H1 (cell line): ENCODE measurements at regions not wholly inside any gene's neighbourhood (a gene's known extent, or its start where the extent isn't known, plus 50 kb on each side); places are given as distances from the start of the nearest gene placed in this dataset.

ENCODE experiments used
- CTCF ChIA-PET: fragments of 300-600 bp; sonication (Branson Sonifier 250); formaldehyde crosslinking; loops from one replicate; lab custom pipeline; 2021; ENCODE audit not compliant: partially characterized antibody; lab: Charles Lee
- POLR2A ChIA-PET: fragments of 300-600 bp; sonication (Branson Sonifier 250); formaldehyde crosslinking; loops from one replicate; lab custom pipeline; 2021; ENCODE audit warnings: inconsistent platforms; ENCODE audit not compliant: partially characterized antibody; lab: Charles Lee
- DNase-seq, 2 experiments: peaks; one replicate each; pipeline versions ENCODE4 v3.0.0 to v3.0.0-alpha.2; 2010 to 2022; ENCODE audit warnings: low spot score in 2 of 2, low read depth in 1 of 2, mixed read lengths in 1 of 2
- FAIRE-seq: peaks from 2 replicates; lab custom pipeline; 2011; peaks lifted over from hg19 to GRCh38; lab: Jason Lieb, UNC
- H2AFZ ChIP-seq: 2 replicates; pipeline ENCODE4 v1.8.1; 2012; ENCODE audit warnings: low read length, inconsistent platforms
- H2AK5ac ChIP-seq: 2 replicates; pipeline ENCODE4 v1.6.1; 2013; ENCODE audit warnings: low read depth, low read length
- H2BK120ac ChIP-seq: replicated peaks from 2 replicates; pipeline ENCODE3; 2013; ENCODE audit warnings: low read depth, low read length, inconsistent platforms
- H2BK12ac ChIP-seq: 2 replicates; pipeline ENCODE4 v1.6.1; 2013; ENCODE audit warnings: low read depth, low read length
- H2BK15ac ChIP-seq: 2 replicates; pipeline ENCODE4 v1.6.1; 2013; ENCODE audit warnings: low read length
- H2BK20ac ChIP-seq: 2 replicates; pipeline ENCODE4 v1.6.1; 2013; ENCODE audit warnings: low read length
- H2BK5ac ChIP-seq: 2 replicates; pipeline ENCODE4 v1.6.1; 2013; ENCODE audit warnings: low read depth, low read length
- H3K14ac ChIP-seq: 2 replicates; pipeline ENCODE4 v1.6.1; 2013; ENCODE audit warnings: inconsistent platforms; ENCODE audit not compliant: insufficient read length
- H3K18ac ChIP-seq: 2 replicates; pipeline ENCODE4 v1.6.1; 2013; ENCODE audit warnings: low read length; ENCODE audit errors: extremely low read depth
- H3K23ac ChIP-seq: 2 replicates; pipeline ENCODE4 v1.6.1; 2013; ENCODE audit warnings: inconsistent platforms; ENCODE audit not compliant: insufficient read length
- H3K23me2 ChIP-seq: 2 replicates; pipeline ENCODE4 v1.6.1; 2013; ENCODE audit warnings: low read depth, low read length
- H3K27ac ChIP-seq: 2 replicates; pipeline ENCODE4 v1.6.1; 2011; ENCODE audit warnings: low read depth, low read length, inconsistent platforms
- H3K27me3 ChIP-seq, 4 experiments: replicated peaks in 1 of 4; 1 replicate in 1 of 4; 2 replicates in 3 of 4; pipeline versions ENCODE4 v1.6.1 to v1.8.1; 2011 to 2013; ENCODE audit warnings: low read length in 3 of 4, mild to moderate bottlenecking in 3 of 4, inconsistent platforms in 2 of 4, mixed read lengths in 2 of 4, moderate library complexity in 1 of 4; ENCODE audit not compliant: control insufficient read depth in 3 of 4, insufficient read depth in 3 of 4; ENCODE audit errors: extremely low read depth in 1 of 4
- H3K36me3 ChIP-seq, 4 experiments: 2 replicates each; pipeline versions ENCODE4 v1.6.1 to v1.8.1; 2011 to 2013; ENCODE audit warnings: mild to moderate bottlenecking in 4 of 4, low read length in 3 of 4, moderate library complexity in 2 of 4, control low read depth in 1 of 4, inconsistent platforms in 1 of 4; ENCODE audit not compliant: insufficient read depth in 4 of 4, control insufficient read depth in 2 of 4
- H3K4ac ChIP-seq: replicated peaks from 2 replicates; pipeline ENCODE3; 2013; ENCODE audit warnings: low read length, low read depth, mixed read lengths, inconsistent platforms; ENCODE audit not compliant: insufficient read length
- H3K4me1 ChIP-seq, 4 experiments: replicated peaks in 1 of 4; 1 replicate in 1 of 4; 2 replicates in 3 of 4; pipeline versions ENCODE4 v1.6.1 to v1.8.1; 2011 to 2013; ENCODE audit warnings: low read length in 3 of 4, inconsistent platforms in 2 of 4, mixed read lengths in 1 of 4; ENCODE audit not compliant: insufficient read depth in 4 of 4, control insufficient read depth in 3 of 4
- H3K4me2 ChIP-seq, 2 experiments: 2 replicates each; pipeline versions ENCODE4 v1.6.1 to v1.8.1; 2011 to 2013; ENCODE audit warnings: low read depth in 2 of 2, low read length in 2 of 2, control low read depth in 1 of 2, inconsistent platforms in 1 of 2, mild to moderate bottlenecking in 1 of 2; ENCODE audit not compliant: insufficient read depth in 1 of 2
- H3K4me3 ChIP-seq, 4 experiments: fragments of 200-600, 300-600 bp in 1 of 4; sonication (generic), shearing (Covaris generic), sonication (Bioruptor Twin) in 1 of 4; 2 replicates each; pipeline versions ENCODE4 v1.5.1 to v1.8.1; 2011 to 2016; ENCODE audit warnings: low read length in 4 of 4, low read depth in 3 of 4, control low read depth in 2 of 4, inconsistent platforms in 2 of 4, mild to moderate bottlenecking in 2 of 4, mixed read lengths in 1 of 4, moderate library complexity in 1 of 4; ENCODE audit not compliant: insufficient read depth in 2 of 4; ENCODE audit errors: extremely low read depth in 1 of 4
- H3K56ac ChIP-seq: replicated peaks from 2 replicates; pipeline ENCODE3; 2013; ENCODE audit warnings: low read depth, mild to moderate bottlenecking, mixed read lengths, low read length, inconsistent platforms; ENCODE audit not compliant: insufficient read length
- H3K79me1 ChIP-seq: 2 replicates; pipeline ENCODE4 v1.6.1; 2013; ENCODE audit warnings: low read depth, low read length, control low read depth
- H3K79me2 ChIP-seq, 2 experiments: 2 replicates each; pipeline versions ENCODE4 v1.6.1 to v1.8.1; 2012 to 2013; ENCODE audit warnings: low read length in 2 of 2, mild to moderate bottlenecking in 2 of 2, inconsistent platforms in 1 of 2; ENCODE audit not compliant: insufficient read depth in 2 of 2, control insufficient read depth in 1 of 2
- H3K9ac ChIP-seq, 4 experiments: replicated peaks in 1 of 4; 1 replicate in 1 of 4; 2 replicates in 3 of 4; pipeline versions ENCODE4 v1.6.1 to v1.8.1; 2011 to 2013; ENCODE audit warnings: low read depth in 3 of 4, low read length in 3 of 4, control low read depth in 2 of 4, mild to moderate bottlenecking in 2 of 4, moderate library complexity in 2 of 4, inconsistent platforms in 1 of 4; ENCODE audit errors: extremely low read depth in 1 of 4
- H3K9me3 ChIP-seq, 2 experiments: 2 replicates each; pipeline versions ENCODE4 v1.6.1 to v1.8.1; 2012 to 2013; ENCODE audit warnings: mild to moderate bottlenecking in 2 of 2, moderate library complexity in 2 of 2, control low read depth in 1 of 2, inconsistent platforms in 1 of 2, low read depth in 1 of 2, low read length in 1 of 2, mixed read lengths in 1 of 2; ENCODE audit not compliant: insufficient read depth in 2 of 2
- H4K20me1 ChIP-seq, 2 experiments: replicated peaks in 1 of 2; 2 replicates each; pipeline versions ENCODE3 to v1.8.1; 2011 to 2013; ENCODE audit warnings: inconsistent platforms in 2 of 2, low read length in 2 of 2, mild to moderate bottlenecking in 1 of 2; ENCODE audit not compliant: insufficient read depth in 2 of 2, control insufficient read depth in 1 of 2
- H4K5ac ChIP-seq: 2 replicates; pipeline ENCODE4 v1.6.1; 2013; ENCODE audit warnings: low read length, low read depth, mixed read lengths, inconsistent platforms; ENCODE audit not compliant: insufficient read length
- H4K8ac ChIP-seq: 2 replicates; pipeline ENCODE4 v1.8.0; 2013; ENCODE audit warnings: mild to moderate bottlenecking, moderate library complexity, low read length, inconsistent platforms; ENCODE audit not compliant: insufficient read depth; ENCODE audit errors: extremely low read depth
- H4K91ac ChIP-seq: replicated peaks from 2 replicates; pipeline ENCODE3; 2013; ENCODE audit warnings: low read length, mixed read lengths, inconsistent platforms; ENCODE audit not compliant: insufficient read length
- CREB1 ChIP-seq: IDR thresholded peaks from 2 replicates; pipeline ENCODE4 v1.6.1; 2012; ENCODE audit warnings: inconsistent platforms
- JUN ChIP-seq: IDR thresholded peaks from 2 replicates; pipeline ENCODE4 v1.6.1; 2011; ENCODE audit warnings: low read depth, mild to moderate bottlenecking, improper control_type of control experiment, low read length
- MAFK ChIP-seq: IDR thresholded peaks from 2 replicates; pipeline ENCODE4 v1.6.1; 2012; ENCODE audit warnings: low read depth, mild to moderate bottlenecking, improper control_type of control experiment, low read length
- PHF8 ChIP-seq: fragments of 200-600 bp; sonication (generic); conservative IDR thresholded peaks from 2 replicates; pipeline ENCODE4 v1.7.1; 2012; ENCODE audit warnings: low read depth, mild to moderate bottlenecking, inconsistent platforms, low read length, moderate library complexity
- POLR2AphosphoS5 ChIP-seq: IDR thresholded peaks from 2 replicates; pipeline ENCODE4 v1.6.1; 2011; ENCODE audit warnings: low read depth, low read length
- RFX5 ChIP-seq: IDR thresholded peaks from 2 replicates; pipeline ENCODE4 v1.6.1; 2011; ENCODE audit warnings: low read depth, low read length, improper control_type of control experiment, borderline replicate concordance
- SIX5 ChIP-seq: IDR thresholded peaks from 2 replicates; pipeline ENCODE4 v1.6.1; 2011; ENCODE audit warnings: mild to moderate bottlenecking, low read depth, low read length
- SUZ12 ChIP-seq: fragments of 200-600 bp; sonication (generic); IDR thresholded peaks from 2 replicates; pipeline ENCODE4 v1.6.1; 2012; ENCODE audit warnings: mild to moderate bottlenecking, inconsistent platforms, low read length, moderate library complexity, mixed read lengths
- TAF7 ChIP-seq: optimal IDR thresholded peaks from 2 replicates; pipeline ENCODE3; 2011; ENCODE audit warnings: low read depth, mild to moderate bottlenecking, inconsistent platforms, low read length, moderate library complexity, borderline replicate concordance
- TEAD4 ChIP-seq: IDR thresholded peaks from 2 replicates; pipeline ENCODE4 v1.6.1; 2012; ENCODE audit warnings: low read depth, low read length, inconsistent platforms, mixed read lengths
- USF2 ChIP-seq: IDR thresholded peaks from 2 replicates; pipeline ENCODE4 v1.6.1; 2011; ENCODE audit warnings: low read length, improper control_type of control experiment
- YY1 ChIP-seq: IDR thresholded peaks from 2 replicates; pipeline ENCODE4 v1.6.1; 2011; ENCODE audit warnings: low read depth, mild to moderate bottlenecking, low read length
- ZNF274 ChIP-seq: IDR thresholded peaks from 2 replicates; pipeline ENCODE4 v1.7.0; 2012; ENCODE audit warnings: low read length, borderline replicate concordance; ENCODE audit errors: extremely low read depth
- WGBS, 2 experiments: shearing (Covaris generic) in 1 of 2; methylation state at CpG; one replicate each; pipeline versions ENCODE4 v1.1.6 to v1.1.7; 2013 to 2015; ENCODE audit warnings: low lambda C conversion rate in 2 of 2, mixed read lengths in 2 of 2, inconsistent platforms in 1 of 2, low coverage in 1 of 2, missing lambda C conversion rate in 1 of 2; ENCODE audit not compliant: insufficient replicate concordance in 2 of 2, insufficient coverage in 1 of 2, insufficient read length in 1 of 2; ENCODE audit errors: extremely low coverage in 1 of 2, missing lambda C conversion rate in 1 of 2; 5-methylcytosine and 5-hydroxymethylcytosine counted together

GRCh38 chr6:8193541-8193940 lies 91.2 kb upstream of the EEF1E1 start:
- Histone ChIP-seq H3K56ac (no peak overlapping the region), H3K79me1 (no peaks in the 10 kb centered on the region), H3K23me2 (no peaks in the 10 kb centered on the region), H4K8ac (no peak overlapping the region), H3K9me3 (no peaks in the 10 kb centered on the region), H2AFZ (no peak overlapping the region), H3K4ac (no peak overlapping the region), H4K5ac (no peak overlapping the region), H3K4me1 (peaks cover 1 to 11% (median 7%) of the 10 kb centered on the region in 4 experiments; a peak in 5 of 7 replicates), H3K23ac (no peak overlapping the region), H2BK12ac (no peak overlapping the region), H3K27ac (no peak overlapping the region), H2AK5ac (no peak overlapping the region), H3K4me3 (no peak overlapping the region), H3K36me3 (no peaks in the 10 kb centered on the region), H3K14ac (no peak overlapping the region), H3K79me2 (no peaks in the 10 kb centered on the region), H2BK15ac (no peak overlapping the region), H3K4me2 (no peak overlapping the region), H3K27me3 (no peaks in the 10 kb centered on the region), H4K91ac (no peak overlapping the region), H2BK20ac (no peak overlapping the region), H2BK5ac (no peak overlapping the region), H2BK120ac (no peak overlapping the region), H3K9ac (no peak overlapping the region), H4K20me1 (no peaks in the 10 kb centered on the region), H3K18ac (no peak overlapping the region)
- FAIRE-seq: no peak
- TF ChIP-seq PHF8 (no peak), JUN (no peak), CREB1 (no peak), ZNF274 (no peak), SIX5 (no peak), MAFK (no peak), RFX5 (no peak), TAF7 (no peak), USF2 (no peak), TEAD4 (no peak), YY1 (no peak), SUZ12 (no peak), POLR2AphosphoS5 (no peak)
- 92% methylated on average over 4 of the region's 4 CpGs; no CpG with 5 or more reads in 1 of the 2 experiments for WGBS, 2 experiments
- no peak for DNase-seq
- CTCF ChIA-PET: interaction anchor here (1.6 to 4.0 kb wide), 8 partner anchors 9 to 63 kb away, joined by 5 to 39 read pairs (median 18); no protein-coding TSS in a partner anchor
- POLR2A ChIA-PET: no interaction called here
